ENCODE measurements at regions not wholly inside any gene's neighbourhood (a gene's known extent, or its start where the extent isn't known, plus 50 kb on each side); places are given as distances from the start of the nearest gene placed in this dataset.
A peak's percentile ranks its signal among the peaks of the same experiment; 100 is the strongest.

DNA sequence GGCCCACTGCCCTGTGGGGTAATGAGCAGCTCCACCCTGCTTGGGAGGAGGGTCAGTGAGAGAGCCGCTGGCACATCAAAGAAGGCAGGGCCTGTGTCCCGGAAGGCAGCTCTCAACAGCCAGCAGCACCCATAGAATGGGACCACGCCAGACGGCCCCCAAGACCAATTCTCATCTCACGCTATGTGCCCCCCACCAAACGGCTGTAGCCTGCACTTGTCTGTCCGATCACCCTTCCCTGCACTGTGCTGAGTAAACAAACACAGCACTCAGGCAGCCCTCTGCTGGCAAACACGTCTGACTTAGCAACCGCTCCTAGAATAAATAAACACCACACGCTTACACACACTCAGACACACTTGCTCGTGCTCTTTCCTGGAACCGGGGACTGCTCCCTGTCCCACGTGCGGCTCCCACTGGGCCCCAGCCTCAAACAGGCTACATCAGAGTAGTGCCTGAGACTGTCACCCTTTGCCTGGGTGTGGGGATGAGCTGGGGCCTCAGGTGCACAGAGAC is 53.2 kb upstream of the CDON start (continued):
- TF ChIP-seq ZNF654 (tag by site-specific recombination; IDR thresholded peaks at IDR 0.05; ENCODE audit: low read depth) (0 out of 2 replicates have a peak, but pooled peaks have one; percentile 11), ZNF514 (tag by site-specific recombination; IDR thresholded peaks at IDR 0.05) (no peak), ZBTB1 (tag by site-specific recombination; IDR thresholded peaks at IDR 0.05) (no peak), ZFHX2 (tag by site-specific recombination; conservative IDR thresholded peaks at IDR 0.05) (peak; percentile 29; the same call in 1 of the 2 replicates), ZNF560 (tag by site-specific recombination; IDR thresholded peaks at IDR 0.05; ENCODE audit: borderline replicate concordance) (no peak), HOXD13 (CRISPR knock-in tag; IDR thresholded peaks at IDR 0.05; ENCODE audit: borderline replicate concordance) (no peak), ZNF138 (tag by site-specific recombination; IDR thresholded peaks at IDR 0.05; ENCODE audit: borderline replicate concordance) (no peak), ZNF248 (tag by site-specific recombination; IDR thresholded peaks at IDR 0.05) (no peak), IKZF3 (tag by site-specific recombination; IDR thresholded peaks at IDR 0.05) (peak; percentile 94), YY1 (tag by site-specific recombination; IDR thresholded peaks at IDR 0.05) (no peak), SALL2 (tag by site-specific recombination; IDR thresholded peaks at IDR 0.05; ENCODE audit: borderline replicate concordance) (no peak), ZFP37 (tag by site-specific recombination; IDR thresholded peaks at IDR 0.05) (no peak), ZNF350 (tag by site-specific recombination; IDR thresholded peaks at IDR 0.05) (no peak), ZNF394 (tag by site-specific recombination; IDR thresholded peaks at IDR 0.05; ENCODE audit: borderline replicate concordance) (peak; percentile 37; the same call in 1 of the 2 replicates), ZBTB48 (tag by site-specific recombination; IDR thresholded peaks at IDR 0.05) (peak; percentile 50; the same call in 1 of the 2 replicates), SCRT2 (tag by site-specific recombination; IDR thresholded peaks at IDR 0.05) (peak; percentile 51; the same call in 1 of the 2 replicates), ZNF707 (tag by site-specific recombination; IDR thresholded peaks at IDR 0.05) (no peak), ZNF629 (tag by site-specific recombination; IDR thresholded peaks at IDR 0.05) (peak; percentile 77; the same call in 1 of the 2 replicates), ZNF747 (tag by site-specific recombination; IDR thresholded peaks at IDR 0.05) (no peak), BCL11B (tag by site-specific recombination; IDR thresholded peaks at IDR 0.05; ENCODE audit: low read depth) (no peak), YY2 (tag by site-specific recombination; IDR thresholded peaks at IDR 0.05) (no peak), ZNF239 (tag by site-specific recombination; IDR thresholded peaks at IDR 0.05) (no peak), ZFP69B (tag by site-specific recombination; IDR thresholded peaks at IDR 0.05) (peak; percentile 91), ZIC2 (tag by site-specific recombination; IDR thresholded peaks at IDR 0.05) (peak; percentile 95), ZNF777 (tag by site-specific recombination; IDR thresholded peaks at IDR 0.05; ENCODE audit: borderline replicate concordance) (no peak), ZNF174 (tag by site-specific recombination; IDR thresholded peaks at IDR 0.05) (no peak), GLIS1 (tag by site-specific recombination; IDR thresholded peaks at IDR 0.05) (peak; percentile 92), ZNF169 (tag by site-specific recombination; IDR thresholded peaks at IDR 0.05) (no peak), ZNF664 (tag by site-specific recombination; IDR thresholded peaks at IDR 0.05) (no peak), OVOL3 (tag by site-specific recombination; IDR thresholded peaks at IDR 0.05) (no peak), OSR2 (tag by site-specific recombination; IDR thresholded peaks at IDR 0.05) (peak; percentile 98)
- TF ChIP-seq, protein P1, sequence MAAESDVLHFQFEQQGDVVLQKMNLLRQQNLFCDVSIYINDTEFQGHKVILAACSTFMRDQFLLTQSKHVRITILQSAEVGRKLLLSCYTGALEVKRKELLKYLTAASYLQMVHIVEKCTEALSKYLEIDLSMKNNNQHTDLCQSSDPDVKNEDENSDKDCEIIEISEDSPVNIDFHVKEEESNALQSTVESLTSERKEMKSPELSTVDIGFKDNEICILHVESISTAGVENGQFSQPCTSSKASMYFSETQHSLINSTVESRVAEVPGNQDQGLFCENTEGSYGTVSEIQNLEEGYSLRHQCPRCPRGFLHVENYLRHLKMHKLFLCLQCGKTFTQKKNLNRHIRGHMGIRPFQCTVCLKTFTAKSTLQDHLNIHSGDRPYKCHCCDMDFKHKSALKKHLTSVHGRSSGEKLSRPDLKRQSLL (tag by site-specific recombination; IDR thresholded peaks at IDR 0.05) = no peak
- TF ChIP-seq, protein P2, sequence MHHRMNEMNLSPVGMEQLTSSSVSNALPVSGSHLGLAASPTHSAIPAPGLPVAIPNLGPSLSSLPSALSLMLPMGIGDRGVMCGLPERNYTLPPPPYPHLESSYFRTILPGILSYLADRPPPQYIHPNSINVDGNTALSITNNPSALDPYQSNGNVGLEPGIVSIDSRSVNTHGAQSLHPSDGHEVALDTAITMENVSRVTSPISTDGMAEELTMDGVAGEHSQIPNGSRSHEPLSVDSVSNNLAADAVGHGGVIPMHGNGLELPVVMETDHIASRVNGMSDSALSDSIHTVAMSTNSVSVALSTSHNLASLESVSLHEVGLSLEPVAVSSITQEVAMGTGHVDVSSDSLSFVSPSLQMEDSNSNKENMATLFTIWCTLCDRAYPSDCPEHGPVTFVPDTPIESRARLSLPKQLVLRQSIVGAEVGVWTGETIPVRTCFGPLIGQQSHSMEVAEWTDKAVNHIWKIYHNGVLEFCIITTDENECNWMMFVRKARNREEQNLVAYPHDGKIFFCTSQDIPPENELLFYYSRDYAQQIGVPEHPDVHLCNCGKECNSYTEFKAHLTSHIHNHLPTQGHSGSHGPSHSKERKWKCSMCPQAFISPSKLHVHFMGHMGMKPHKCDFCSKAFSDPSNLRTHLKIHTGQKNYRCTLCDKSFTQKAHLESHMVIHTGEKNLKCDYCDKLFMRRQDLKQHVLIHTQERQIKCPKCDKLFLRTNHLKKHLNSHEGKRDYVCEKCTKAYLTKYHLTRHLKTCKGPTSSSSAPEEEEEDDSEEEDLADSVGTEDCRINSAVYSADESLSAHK (tag by site-specific recombination; IDR thresholded peaks at IDR 0.05) = peak; percentile 80
- TF ChIP-seq, protein P3, sequence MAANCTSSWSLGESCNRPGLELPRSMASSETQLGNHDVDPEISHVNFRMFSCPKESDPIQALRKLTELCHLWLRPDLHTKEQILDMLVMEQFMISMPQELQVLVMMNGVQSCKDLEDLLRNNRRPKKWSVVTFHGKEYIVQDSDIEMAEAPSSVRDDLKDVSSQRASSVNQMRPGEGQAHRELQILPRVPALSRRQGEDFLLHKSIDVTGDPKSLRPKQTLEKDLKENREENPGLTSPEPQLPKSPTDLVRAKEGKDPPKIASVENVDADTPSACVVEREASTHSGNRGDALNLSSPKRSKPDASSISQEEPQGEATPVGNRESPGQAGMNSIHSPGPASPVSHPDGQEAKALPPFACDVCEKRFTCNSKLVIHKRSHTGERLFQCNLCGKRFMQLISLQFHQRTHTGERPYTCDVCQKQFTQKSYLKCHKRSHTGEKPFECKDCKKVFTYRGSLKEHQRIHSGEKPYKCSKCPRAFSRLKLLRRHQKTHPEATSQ (tag by site-specific recombination; IDR thresholded peaks at IDR 0.05) = no peak
- TF ChIP-seq, protein P4, sequence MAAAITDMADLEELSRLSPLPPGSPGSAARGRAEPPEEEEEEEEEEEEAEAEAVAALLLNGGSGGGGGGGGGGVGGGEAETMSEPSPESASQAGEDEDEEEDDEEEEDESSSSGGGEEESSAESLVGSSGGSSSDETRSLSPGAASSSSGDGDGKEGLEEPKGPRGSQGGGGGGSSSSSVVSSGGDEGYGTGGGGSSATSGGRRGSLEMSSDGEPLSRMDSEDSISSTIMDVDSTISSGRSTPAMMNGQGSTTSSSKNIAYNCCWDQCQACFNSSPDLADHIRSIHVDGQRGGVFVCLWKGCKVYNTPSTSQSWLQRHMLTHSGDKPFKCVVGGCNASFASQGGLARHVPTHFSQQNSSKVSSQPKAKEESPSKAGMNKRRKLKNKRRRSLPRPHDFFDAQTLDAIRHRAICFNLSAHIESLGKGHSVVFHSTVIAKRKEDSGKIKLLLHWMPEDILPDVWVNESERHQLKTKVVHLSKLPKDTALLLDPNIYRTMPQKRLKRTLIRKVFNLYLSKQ (tag by site-specific recombination; IDR thresholded peaks at IDR 0.05; ENCODE audit: borderline replicate concordance) = no peak
- TF ChIP-seq, protein P5, sequence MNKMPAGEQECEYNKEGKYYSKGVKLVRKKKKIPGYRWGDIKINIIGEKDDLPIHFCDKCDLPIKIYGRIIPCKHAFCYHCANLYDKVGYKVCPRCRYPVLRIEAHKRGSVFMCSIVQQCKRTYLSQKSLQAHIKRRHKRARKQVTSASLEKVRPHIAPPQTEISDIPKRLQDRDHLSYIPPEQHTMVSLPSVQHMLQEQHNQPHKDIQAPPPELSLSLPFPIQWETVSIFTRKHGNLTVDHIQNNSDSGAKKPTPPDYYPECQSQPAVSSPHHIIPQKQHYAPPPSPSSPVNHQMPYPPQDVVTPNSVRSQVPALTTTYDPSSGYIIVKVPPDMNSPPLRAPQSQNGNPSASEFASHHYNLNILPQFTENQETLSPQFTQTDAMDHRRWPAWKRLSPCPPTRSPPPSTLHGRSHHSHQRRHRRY (tag by site-specific recombination; IDR thresholded peaks at IDR 0.05) = no peak

Measured in HEK293 (cell line).